Liver (tissue), 8 donors: ENCODE measurements at regions not wholly inside any gene's neighbourhood (a gene's known extent, or its start where the extent isn't known, plus 50 kb on each side); places are given as distances from the start of the nearest gene placed in this dataset.

Experiments
- DNase-seq: peaks from one replicate; pipeline ENCODE4 v3.0.0-alpha.2; 2017; ENCODE audit warnings: low spot score
- H3K27ac ChIP-seq, 2 donors: one replicate each; pipeline ENCODE4 v1.7.0; 2013; ENCODE audit warnings: inconsistent platforms in 2 of 2, low read length in 2 of 2, control low read depth in 1 of 2, low read depth in 1 of 2, mild to moderate bottlenecking in 1 of 2
- H3K27me3 ChIP-seq, 4 donors: one replicate each; pipeline versions ENCODE4 v1.6.1 to v1.7.0; 2013; ENCODE audit warnings: low read length in 3 of 4, inconsistent platforms in 1 of 4, mild to moderate bottlenecking in 1 of 4, moderate library complexity in 1 of 4; ENCODE audit not compliant: control insufficient read depth in 4 of 4, insufficient read depth in 4 of 4
- H3K36me3 ChIP-seq, 4 donors: one replicate each; pipeline versions ENCODE4 v1.6.1 to v1.7.0; 2013; ENCODE audit warnings: low read length in 3 of 4, mild to moderate bottlenecking in 3 of 4, low read depth in 1 of 4, moderate library complexity in 1 of 4; ENCODE audit not compliant: control insufficient read depth in 4 of 4, insufficient read depth in 3 of 4
- H3K4me1 ChIP-seq, 4 donors: one replicate each; pipeline versions ENCODE4 v1.6.1 to v1.7.0; 2013; ENCODE audit warnings: low read length in 3 of 4, mild to moderate bottlenecking in 3 of 4, moderate library complexity in 1 of 4; ENCODE audit not compliant: control insufficient read depth in 4 of 4, insufficient read depth in 4 of 4
- H3K4me3 ChIP-seq, 3 donors: one replicate each; pipeline versions ENCODE4 v1.6.1 to v1.7.0; 2013; ENCODE audit warnings: low read length in 3 of 3, control low read depth in 1 of 3, low read depth in 1 of 3, mild to moderate bottlenecking in 1 of 3
- H3K9ac ChIP-seq, 2 donors: one replicate each; pipeline ENCODE4 v1.7.0; 2013; ENCODE audit warnings: low read length in 2 of 2, mild to moderate bottlenecking in 2 of 2, moderate library complexity in 2 of 2, control low read depth in 1 of 2, low read depth in 1 of 2
- H3K9me3 ChIP-seq, 4 donors: one replicate each; pipeline versions ENCODE4 v1.6.1 to v1.7.0; 2013; ENCODE audit warnings: low read length in 3 of 4; ENCODE audit not compliant: control insufficient read depth in 4 of 4
- ATF3 ChIP-seq: IDR thresholded peaks from 2 replicates; pipeline ENCODE4 v1.6.1; 2016; ENCODE audit warnings: antibody characterized with exemption
- CTCF ChIP-seq: fragments of 150-350 bp; IDR thresholded peaks from 2 replicates; pipeline ENCODE4 v1.5.1; 2017; ENCODE audit warnings: improper control_type of control experiment, low read depth, low read length; ENCODE audit not compliant: missing input control
- EGR1 ChIP-seq, 2 donors: IDR thresholded peaks; 2 replicates each; pipeline ENCODE4 v1.6.1; 2016 to 2018; ENCODE audit warnings: antibody characterized with exemption in 2 of 2, low read depth in 2 of 2
- FOXA1 ChIP-seq: IDR thresholded peaks from 2 replicates; pipeline ENCODE4 v1.6.1; 2016; ENCODE audit warnings: antibody characterized with exemption
- FOXA2 ChIP-seq: IDR thresholded peaks from 2 replicates; pipeline ENCODE4 v1.6.1; 2016; ENCODE audit warnings: antibody characterized with exemption
- GABPA ChIP-seq, 2 donors: IDR thresholded peaks in 1 of 2; conservative IDR thresholded peaks in 1 of 2; 2 replicates each; pipeline ENCODE4 v1.6.1; 2016; ENCODE audit warnings: antibody characterized with exemption in 2 of 2, mild to moderate bottlenecking in 1 of 2, moderate library complexity in 1 of 2
- HNF4A ChIP-seq, 2 donors: conservative IDR thresholded peaks; 2 replicates each; pipeline ENCODE4 v1.6.1; 2016; ENCODE audit warnings: antibody characterized with exemption in 2 of 2, mild to moderate bottlenecking in 2 of 2
- HNF4G ChIP-seq: IDR thresholded peaks from 2 replicates; pipeline ENCODE4 v1.6.1; 2016; ENCODE audit warnings: antibody characterized with exemption
- JUND ChIP-seq, 2 donors: IDR thresholded peaks; 2 replicates each; pipeline ENCODE4 v1.6.1; 2016; ENCODE audit warnings: antibody characterized with exemption in 2 of 2
- MAX ChIP-seq: IDR thresholded peaks from 2 replicates; pipeline ENCODE4 v1.6.1; 2016; ENCODE audit warnings: antibody characterized with exemption
- NR2F2 ChIP-seq: IDR thresholded peaks from 2 replicates; pipeline ENCODE4 v1.6.1; 2016; ENCODE audit warnings: antibody characterized with exemption
- RAD21 ChIP-seq, 2 donors: IDR thresholded peaks; 2 replicates each; pipeline ENCODE4 v1.6.1; 2016; ENCODE audit warnings: antibody characterized with exemption in 2 of 2, mild to moderate bottlenecking in 2 of 2
- REST ChIP-seq: IDR thresholded peaks from 2 replicates; pipeline ENCODE4 v1.6.1; 2016; ENCODE audit warnings: antibody characterized with exemption, mild to moderate bottlenecking
- RXRA ChIP-seq, 2 donors: IDR thresholded peaks; 2 replicates each; pipeline ENCODE4 v1.6.1; 2017 to 2018; ENCODE audit warnings: antibody characterized with exemption in 2 of 2, mild to moderate bottlenecking in 1 of 2
- SP1 ChIP-seq: IDR thresholded peaks from 2 replicates; pipeline ENCODE4 v1.6.1; 2018; ENCODE audit warnings: antibody characterized with exemption, mild to moderate bottlenecking
- TAF1 ChIP-seq: conservative IDR thresholded peaks from 2 replicates; pipeline ENCODE4 v1.6.1; 2016; ENCODE audit warnings: antibody characterized with exemption, mild to moderate bottlenecking
- YY1 ChIP-seq: IDR thresholded peaks from 2 replicates; pipeline ENCODE4 v1.6.1; 2016; ENCODE audit warnings: antibody characterized with exemption, mild to moderate bottlenecking
- ZBTB33 ChIP-seq: IDR thresholded peaks from 2 replicates; pipeline ENCODE4 v1.6.1; 2016; ENCODE audit warnings: antibody characterized with exemption
- WGBS: extraction: QIAGEN DNeasy Blood & Tissue Kit; methylation state at CpG from one replicate; pipeline ENCODE4 v1.1.7; 2013; 5-methylcytosine and 5-hydroxymethylcytosine counted together
- donor health status: healthy.
- donor health status: healthy.
- donor health status: healthy.
- donor health status: healthy.
- donor health status: healthy.

- TF ChIP-seq SP1: no peak
- Histone ChIP-seq H3K36me3 (no peaks in the 10 kb centered on the region), H3K4me3 (no peak overlapping the region), H3K4me1 (no peaks in the 10 kb centered on the region), H3K9ac (no peak overlapping the region), H3K27me3 (peaks cover 0 to 5% (median 0%) of the 10 kb centered on the region in 4 donors), H3K27ac (no peak overlapping the region), H3K9me3 (no peaks in the 10 kb centered on the region)
- DNase-seq: no peak
- 79% methylated on average over 3 of the region's 3 CpGs for WGBS
Observed at GRCh38 chr10:24039897-24040296, 169.0 kb upstream of the KIAA1217 start.

GRCh38 chr10:24041034-24041433 lies 167.9 kb upstream of the KIAA1217 start:
- H3K27ac ChIP-seq: no peak overlapping the region
- no peak overlapping the region for H3K4me3 ChIP-seq
- no peaks in the 10 kb centered on the region for H3K4me1 ChIP-seq
- DNase-seq: no peak
- no peaks in the 10 kb centered on the region for H3K9me3 ChIP-seq
- WGBS: 70% methylated on average over 3 of the region's 3 CpGs
- H3K27me3 ChIP-seq: peaks cover 0 to 5% (median 0%) of the 10 kb centered on the region in 4 donors
- no peak overlapping the region for H3K9ac ChIP-seq
- no peak for TF ChIP-seq HNF4G
- TF ChIP-seq HNF4A (conservative IDR thresholded peaks at IDR 0.05): no peak
- no peak for TF ChIP-seq NR2F2
- TF ChIP-seq REST: no peak
- no peak for TF ChIP-seq MAX
- no peak for TF ChIP-seq ATF3
- no peak for TF ChIP-seq EGR1 (IDR thresholded peaks at IDR 0.05; ENCODE audit: low read depth in 2 of 2)
- TF ChIP-seq SP1: no peak
- TF ChIP-seq RAD21 (IDR thresholded peaks at IDR 0.05): no peak
- no peak for TF ChIP-seq FOXA2
- TF ChIP-seq YY1: no peak
- TF ChIP-seq JUND (IDR thresholded peaks at IDR 0.05): no peak
- no peak for TF ChIP-seq FOXA1
- TF ChIP-seq CTCF: no peak
- TF ChIP-seq GABPA (IDR thresholded peaks at IDR 0.05 in 1 of 2, conservative IDR thresholded peaks at IDR 0.05 in 1 of 2): no peak
- no peak for TF ChIP-seq RXRA (IDR thresholded peaks at IDR 0.05)
- TF ChIP-seq TAF1: no peak
- no peak for TF ChIP-seq ZBTB33
- H3K36me3 ChIP-seq: no peaks in the 10 kb centered on the region
